LNCaP clone FGC (cell line): ENCODE measurements at regions not wholly inside any gene's neighbourhood (a gene's known extent, or its start where the extent isn't known, plus 50 kb on each side); places are given as distances from the start of the nearest gene placed in this dataset.

ENCODE experiments used
- DNase-seq: peaks from one replicate; pipeline ENCODE4 v3.0.0-alpha.2; 2011; ENCODE audit warnings: low read depth
- H3K4me3 ChIP-seq: 2 replicates; pipeline ENCODE4 v1.5.1; 2011; ENCODE audit warnings: mild to moderate bottlenecking, low read depth, low read length, control low read depth
- CTCF ChIP-seq: IDR thresholded peaks from 2 replicates; pipeline ENCODE4 v1.5.1; 2012; ENCODE audit warnings: mild to moderate bottlenecking; ENCODE audit not compliant: control insufficient read depth, insufficient read depth; ENCODE audit errors: extremely low read depth

- TF ChIP-seq CTCF: no peak
Observed at GRCh38 chr2:212945526-212945925, 205.9 kb downstream of the IKZF2 start.

GRCh38 chr2:212943351-212943750 is 208.1 kb downstream of the IKZF2 start:
- TF ChIP-seq CTCF: no peak
- no peak for DNase-seq
- H3K4me3 ChIP-seq: no peak overlapping the region

More at GRCh38 chr2:212945526-212945925, 205.9 kb downstream of the IKZF2 start:
- H3K4me3 ChIP-seq: no peak overlapping the region
- DNase-seq: no peak

- no peak overlapping the region for H3K4me3 ChIP-seq
- no peak for TF ChIP-seq CTCF
Observed at GRCh38 chr2:212941361-212941760, 210.1 kb downstream of the IKZF2 start.

GRCh38 chr2:212940816-212941215 is 210.6 kb downstream of the IKZF2 start:
- DNase-seq: peak; percentile 66
- no peak for TF ChIP-seq CTCF
- no peak overlapping the region for H3K4me3 ChIP-seq

More at GRCh38 chr2:212941361-212941760, 210.1 kb downstream of the IKZF2 start:
- no peak for DNase-seq

- DNase-seq: peak; percentile 97
- TF ChIP-seq CTCF: no peak
- H3K4me3 ChIP-seq: 0 out of 2 replicates have a peak overlapping the region, but pooled peaks have one; percentile 2
Observed at GRCh38 chr2:212939777-212940531, 211.5 kb downstream of the IKZF2 start.

GRCh38 chr2:212938144-212938793 is 213.1 kb downstream of the IKZF2 start:
- DNase-seq: no peak
- TF ChIP-seq CTCF: no peak

More at GRCh38 chr2:212938144-212938793, 213.1 kb downstream of the IKZF2 start:
- H3K4me3 ChIP-seq: no peak overlapping the region
